Activated CD8-positive, alpha-beta memory T cell treated with anti-CD3 and anti-CD28 coated beads, Interleukin-2, amount 50 U/mL, for 24 hours (primary cell): ENCODE measurements at regions not wholly inside any gene's neighbourhood (a gene's known extent, or its start where the extent isn't known, plus 50 kb on each side); places are given as distances from the start of the nearest gene placed in this dataset.

Experiments
- DNase-seq: peaks from one replicate; pipeline ENCODE4 v3.0.0-alpha.2; 2020; ENCODE audit errors: extremely low read depth

DNA sequence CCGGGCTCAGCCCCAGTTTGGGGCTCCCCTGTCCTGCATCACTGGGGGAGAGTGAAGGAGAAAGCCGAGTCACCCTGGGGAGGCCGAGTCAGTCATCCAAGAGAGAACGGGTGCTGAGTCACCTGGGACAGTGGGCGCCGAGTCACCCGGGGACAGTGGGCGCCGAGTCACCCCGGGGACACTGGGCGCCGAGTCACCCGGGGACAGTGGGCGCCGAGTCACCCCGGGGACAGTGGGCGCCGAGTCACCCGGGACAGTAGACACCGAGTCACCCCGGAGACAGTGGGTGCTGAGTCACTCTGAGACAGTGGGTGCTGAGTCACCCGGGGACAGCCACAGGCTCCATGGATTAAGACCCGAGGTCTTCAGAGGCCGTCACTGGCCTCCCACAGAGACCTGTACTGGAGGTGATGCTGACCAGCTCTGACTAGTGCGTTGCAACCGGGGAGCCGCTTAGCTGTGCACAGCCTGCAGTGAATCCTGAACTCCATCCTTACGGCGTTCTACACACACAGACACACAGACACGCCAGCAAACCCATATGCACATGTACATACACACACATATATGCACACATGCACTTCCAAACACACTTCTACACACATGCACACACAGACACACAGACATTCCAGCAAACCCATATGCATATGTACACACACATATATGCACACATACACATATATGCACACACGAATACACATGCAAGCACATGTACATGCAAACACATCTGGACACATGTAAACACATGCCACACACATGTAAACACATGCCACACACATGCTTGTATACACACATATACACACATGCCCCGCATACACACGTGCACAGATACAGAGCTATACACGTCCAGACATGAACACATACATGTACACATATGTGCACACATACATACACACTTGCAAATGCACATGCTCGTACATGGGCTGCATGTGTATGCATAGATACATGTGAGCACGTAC is 64.9 kb upstream of the GALNT9 start:
- no peak for DNase-seq

GRCh38 chr12:132393245-132393795 is 63.9 kb upstream of the GALNT9 start:
- DNase-seq, result no peak

DNA sequence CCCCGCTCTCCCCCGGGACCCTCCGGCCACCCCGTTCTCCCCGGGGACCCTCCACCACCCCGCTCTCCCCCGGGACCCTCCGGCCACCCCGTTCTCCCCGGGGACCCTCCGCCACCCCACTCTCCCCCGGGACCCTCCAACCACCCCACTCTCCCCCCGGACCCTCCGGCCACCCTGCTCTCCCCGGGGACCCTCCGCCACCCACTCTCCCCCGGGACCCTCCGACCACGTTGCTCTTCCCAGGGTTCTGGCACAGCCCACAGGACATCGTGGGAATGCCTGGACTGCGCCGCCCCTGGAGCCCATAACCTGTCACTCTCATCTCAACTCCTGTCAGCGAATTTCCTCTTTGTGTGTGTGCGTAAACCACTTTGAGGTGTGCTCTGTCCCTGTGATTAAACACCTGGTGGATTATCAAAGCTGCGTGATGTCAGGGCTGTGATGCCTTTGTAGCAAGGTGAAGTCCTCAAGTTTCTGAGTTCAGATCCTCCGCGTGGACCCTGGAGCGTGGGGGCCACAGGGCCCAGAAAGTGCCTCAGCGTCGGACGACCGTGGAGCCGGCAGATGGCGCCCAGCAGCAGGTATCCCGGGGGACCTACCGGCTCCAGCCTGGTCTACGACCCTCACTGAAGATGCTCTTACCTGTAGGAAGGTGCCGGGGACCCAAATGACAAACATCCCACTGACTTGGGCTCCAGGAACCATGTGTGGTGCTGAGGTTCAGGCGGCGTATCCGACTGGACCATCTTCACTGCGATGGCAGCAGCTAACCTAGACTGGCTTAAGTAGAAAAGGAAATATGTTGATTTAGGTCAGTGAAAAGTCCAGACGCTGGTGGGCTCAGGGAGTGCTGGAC is 63.2 kb upstream of the GALNT9 start:
- DNase-seq, result no peak

- DNase-seq, result no peak
These were observed 62.1 kb upstream of the GALNT9 start for GRCh38 chr12:132391326-132392041.

- no peak for DNase-seq
These were observed 61.1 kb upstream of the GALNT9 start for GRCh38 chr12:132390287-132391076.

GRCh38 chr12:132389526-132390286 is 60.3 kb upstream of the GALNT9 start:
- no peak for DNase-seq

DNA sequence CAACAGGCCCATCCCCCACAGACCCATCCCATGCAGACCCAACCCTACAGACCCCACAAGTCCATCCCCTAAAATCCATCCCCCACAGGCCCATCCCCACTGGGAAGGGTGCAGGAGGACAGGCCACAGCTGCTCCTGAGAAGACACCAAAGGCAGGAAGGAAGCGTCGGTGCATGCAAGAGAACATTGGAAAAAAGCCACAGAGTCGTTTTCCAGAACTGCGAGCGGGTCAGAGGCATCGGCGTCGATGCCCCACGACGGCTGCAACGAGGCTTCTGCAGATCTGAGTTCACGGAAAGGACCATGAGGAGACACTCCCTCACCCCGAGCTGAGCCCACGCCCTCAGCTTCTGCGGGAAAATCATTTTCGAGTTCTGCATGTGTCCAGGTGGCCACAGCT is 59.6 kb upstream of the GALNT9 start:
- DNase-seq, result no peak

DNA sequence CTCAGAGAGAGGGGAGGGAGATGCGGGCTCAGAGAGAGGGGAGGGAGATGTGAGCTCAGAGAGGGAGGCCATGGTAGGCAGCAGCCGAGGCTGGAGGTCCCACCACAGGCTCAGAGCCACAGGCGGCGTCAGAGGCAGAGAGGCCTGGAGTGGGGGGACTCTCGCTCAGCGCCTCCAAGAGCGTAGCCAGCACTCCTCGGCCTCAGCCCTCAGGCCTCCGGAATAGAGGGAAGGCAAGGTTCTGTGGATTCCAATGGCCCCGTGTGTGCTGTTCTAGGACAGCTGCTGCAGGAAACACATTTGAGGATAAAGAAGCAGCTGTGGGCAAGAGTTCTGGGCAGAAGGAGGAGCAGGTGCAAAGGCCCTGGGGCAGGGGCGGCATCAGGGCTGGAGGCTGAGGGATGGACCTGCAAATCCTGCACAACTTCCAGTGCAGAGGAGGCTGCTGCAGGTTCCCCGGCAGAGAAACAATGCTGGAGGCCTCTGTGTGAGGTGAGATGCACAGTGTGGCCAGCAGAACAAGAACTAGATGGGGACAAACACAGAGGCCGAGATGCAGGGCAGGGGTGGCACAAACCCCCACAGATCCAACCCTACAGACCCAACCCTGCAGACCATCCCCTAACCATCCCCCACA is 59.1 kb upstream of the GALNT9 start:
- DNase-seq, result no peak

DNA sequence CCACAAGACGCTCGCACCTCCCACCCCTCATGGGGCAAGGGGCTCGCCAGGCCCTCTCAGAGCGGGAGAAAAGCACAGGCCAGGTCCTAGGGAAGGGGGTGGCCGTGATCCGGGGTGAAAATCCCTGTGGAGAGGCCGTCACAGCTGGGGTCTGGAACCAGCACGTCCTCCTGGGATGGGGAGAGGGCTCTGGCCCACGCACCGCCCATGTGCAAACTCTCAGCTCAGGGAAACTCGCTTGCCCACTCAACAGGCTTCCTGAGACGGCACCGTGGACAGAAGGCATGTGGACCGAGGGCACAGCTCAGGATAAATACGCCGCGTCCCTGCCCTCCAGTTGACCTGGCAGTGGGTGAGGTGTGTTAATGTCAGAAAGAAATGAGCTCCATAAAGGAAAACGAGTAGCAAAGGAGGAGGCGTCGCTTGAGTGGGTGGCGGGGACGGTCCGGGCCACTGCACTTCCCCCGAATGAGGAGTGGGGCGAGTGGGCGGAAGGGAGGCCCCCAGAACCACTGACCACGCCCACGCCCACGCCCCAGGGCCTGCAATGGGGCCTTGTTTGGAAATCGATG is 57.6 kb upstream of the GALNT9 start:
- no peak for DNase-seq

DNA sequence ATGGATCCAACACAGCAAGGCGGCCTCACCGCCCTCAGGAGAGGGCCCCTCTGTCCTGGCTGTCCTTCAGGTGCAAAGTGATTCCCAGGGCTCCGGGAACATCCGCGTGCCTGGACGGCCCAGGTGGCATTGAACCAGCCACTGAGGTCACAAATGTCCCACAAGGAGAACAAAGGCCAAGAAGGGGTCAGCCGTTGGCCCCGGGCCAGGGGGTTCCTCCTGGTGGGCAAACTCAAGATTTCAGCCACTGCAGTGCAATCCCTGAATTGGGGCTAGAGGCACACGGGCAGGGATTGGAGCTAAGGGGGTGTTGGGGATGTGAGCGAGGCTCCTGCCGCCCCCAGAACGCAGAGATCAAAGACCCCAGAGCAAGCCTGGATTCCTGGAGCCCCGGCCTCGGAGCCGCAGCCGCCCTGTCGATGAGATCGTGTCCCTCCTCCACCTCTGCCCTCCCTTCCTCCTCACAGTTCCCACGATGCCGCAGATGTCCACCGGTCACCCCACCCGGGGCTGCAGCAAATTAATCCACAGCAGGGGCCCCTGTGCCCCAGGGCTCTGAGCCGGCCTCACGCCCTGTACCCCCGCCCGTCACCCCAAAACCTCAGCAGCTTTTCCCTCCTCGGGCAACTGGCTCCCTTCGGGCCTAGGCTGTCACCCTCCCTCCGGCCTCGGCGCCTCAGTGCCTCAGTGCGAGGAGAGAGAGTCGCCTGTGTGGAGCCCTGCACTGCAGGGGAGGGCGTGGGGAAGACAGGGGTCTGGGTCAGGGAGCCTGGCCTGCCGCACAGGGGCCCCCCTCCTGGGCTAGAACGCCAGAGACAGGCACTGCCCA is 56.7 kb upstream of the GALNT9 start:
- DNase-seq, result no peak

DNA sequence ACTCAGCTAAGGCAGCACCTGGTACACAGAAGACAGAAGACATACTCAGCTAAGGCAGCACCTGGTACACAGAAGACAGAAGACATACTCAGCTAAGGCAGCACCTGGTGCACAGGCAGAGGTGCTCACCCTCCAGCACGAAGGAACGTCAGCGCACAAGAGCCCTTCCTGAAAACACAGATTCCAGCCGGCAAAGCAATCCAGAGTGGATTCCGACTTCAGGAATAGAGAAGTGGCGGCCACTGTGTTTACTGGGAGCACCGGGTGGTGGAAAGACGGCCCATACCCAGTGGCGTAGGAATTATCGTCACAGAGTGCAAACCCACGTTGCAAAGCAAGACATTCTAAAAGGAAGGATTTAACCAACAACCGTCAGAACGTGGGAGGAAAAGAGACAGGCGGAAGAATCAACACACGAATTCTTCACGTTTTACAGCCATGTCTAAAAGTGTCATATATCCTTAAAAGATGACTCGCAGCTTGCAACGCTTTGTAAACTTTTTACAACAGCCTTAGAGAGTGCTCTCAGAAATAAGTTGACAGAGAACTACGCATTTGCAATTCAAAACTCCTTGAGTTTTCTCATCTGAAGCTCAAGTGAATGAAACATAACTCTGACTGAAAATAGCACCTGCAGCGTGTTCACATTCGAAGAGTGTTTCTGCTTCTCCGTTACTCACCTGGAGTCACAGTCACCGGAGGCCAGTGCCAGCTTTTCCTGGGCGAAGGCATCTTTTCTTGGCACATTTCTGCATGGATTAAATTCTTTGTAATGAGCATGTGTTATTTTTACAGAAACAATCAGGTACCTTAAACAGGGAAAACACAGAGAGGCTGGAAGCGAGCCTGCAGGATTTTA is 55.8 kb upstream of the GALNT9 start:
- DNase-seq, result no peak

GRCh38 chr12:132380641-132381040 is 51.3 kb upstream of the GALNT9 start:
- DNase-seq, result no peak

GRCh38 chr12:132379996-132380395 is 50.6 kb upstream of the GALNT9 start:
- no peak for DNase-seq

DNA sequence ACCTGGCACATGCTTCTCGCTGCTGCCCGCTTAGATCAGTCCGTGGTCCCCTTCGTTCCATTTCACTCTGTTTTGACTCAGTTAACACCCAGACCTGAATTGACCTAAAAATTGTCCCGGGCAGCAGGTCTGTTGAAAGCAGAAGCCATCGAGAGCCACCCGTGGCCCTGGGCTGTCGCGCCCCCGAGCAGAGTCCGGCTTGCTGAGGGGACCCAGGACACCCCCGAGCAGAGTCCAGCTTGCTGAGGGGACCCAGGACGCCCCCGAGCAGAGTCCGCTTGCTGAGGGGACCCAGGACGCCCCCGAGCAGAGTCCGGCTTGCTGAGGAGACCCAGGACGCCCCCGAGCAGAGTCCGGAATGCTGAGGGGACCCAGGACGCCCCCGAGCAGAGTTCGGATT is 50.2 kb upstream of the GALNT9 start:
- no peak for DNase-seq
